ENCODE measurements at regions not wholly inside any gene's neighbourhood (a gene's known extent, or its start where the extent isn't known, plus 50 kb on each side); places are given as distances from the start of the nearest gene placed in this dataset.
"Not testable (repeated sequence)": the region's sequence is repeated elsewhere in the genome, so short reads cannot be mapped to it uniquely, and the experiment has no call there.

DNA sequence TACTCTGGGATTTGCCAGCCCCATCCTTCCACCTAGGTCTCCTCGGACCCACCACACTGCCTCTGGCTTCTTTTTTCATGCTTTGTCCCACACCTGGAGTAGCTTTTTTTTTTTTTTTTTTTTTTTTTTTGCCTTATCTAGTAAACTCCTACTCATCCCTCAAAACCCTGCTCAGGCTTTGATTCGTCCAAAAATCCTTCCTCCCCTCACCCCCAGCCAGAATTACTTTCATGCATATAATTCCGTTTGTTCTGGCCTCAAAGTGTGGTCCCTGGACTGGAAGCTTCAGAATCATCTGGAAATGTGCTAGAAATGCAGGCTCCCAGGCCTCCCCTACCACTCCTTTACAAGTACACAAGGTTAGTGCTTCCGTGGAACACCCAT is 320.1 kb downstream of the PTTG2 start:
- DNase-seq, result no peak

DNA sequence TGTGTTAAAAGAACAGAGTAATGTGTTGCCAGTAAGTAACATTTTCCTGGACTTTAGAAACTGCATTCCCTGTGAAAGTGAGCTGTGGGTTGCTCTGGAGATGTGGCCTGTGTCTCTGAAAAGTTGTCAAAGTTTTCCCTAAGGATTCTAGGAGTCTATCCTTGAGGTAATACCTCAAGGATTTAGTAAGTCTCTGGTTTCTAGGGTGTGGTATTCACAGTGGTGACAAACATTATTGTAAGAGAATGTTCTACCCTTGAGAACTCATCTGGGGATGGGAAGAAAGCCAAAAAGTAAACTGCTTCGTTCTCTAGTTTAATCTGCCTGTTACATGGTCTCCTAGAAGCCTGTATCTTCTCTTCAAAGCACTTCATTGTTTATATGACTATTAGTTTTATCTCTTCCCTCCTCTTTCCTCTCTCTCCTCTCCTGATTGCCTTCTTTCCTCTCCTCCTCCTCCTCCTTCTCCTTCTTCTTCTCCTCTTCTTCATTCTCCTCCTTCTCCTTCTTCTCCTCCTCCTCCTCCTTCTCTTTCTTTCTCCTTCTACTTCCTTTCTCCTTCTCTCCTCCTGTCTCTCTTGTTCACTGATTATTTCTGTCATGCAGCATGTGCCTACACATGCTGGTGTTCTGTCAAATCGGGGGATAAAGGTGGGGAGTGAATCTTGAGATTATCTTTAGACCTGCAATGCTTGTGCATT is 321.3 kb downstream of the PTTG2 start:
- DNase-seq, result no peak

DNA sequence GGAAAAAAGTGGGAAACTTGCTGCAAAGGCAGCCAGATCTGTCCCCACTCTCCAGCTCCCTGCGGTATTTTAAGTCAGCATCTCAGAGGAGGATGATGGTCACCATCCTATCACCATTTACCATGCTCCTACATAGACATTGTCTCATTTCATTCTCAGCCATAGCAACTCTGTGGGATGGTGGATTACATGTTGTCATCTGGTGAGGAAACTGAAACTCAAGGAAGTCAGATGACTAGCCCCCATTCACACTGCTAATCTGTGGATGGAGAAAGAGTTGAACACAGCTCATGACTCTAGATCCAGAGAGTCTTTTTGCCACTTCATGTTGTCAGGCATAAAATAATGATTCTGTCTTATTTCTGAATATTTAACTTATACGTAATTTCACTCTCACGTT is 323.5 kb downstream of the PTTG2 start:
- DNase-seq, result no peak

DNA sequence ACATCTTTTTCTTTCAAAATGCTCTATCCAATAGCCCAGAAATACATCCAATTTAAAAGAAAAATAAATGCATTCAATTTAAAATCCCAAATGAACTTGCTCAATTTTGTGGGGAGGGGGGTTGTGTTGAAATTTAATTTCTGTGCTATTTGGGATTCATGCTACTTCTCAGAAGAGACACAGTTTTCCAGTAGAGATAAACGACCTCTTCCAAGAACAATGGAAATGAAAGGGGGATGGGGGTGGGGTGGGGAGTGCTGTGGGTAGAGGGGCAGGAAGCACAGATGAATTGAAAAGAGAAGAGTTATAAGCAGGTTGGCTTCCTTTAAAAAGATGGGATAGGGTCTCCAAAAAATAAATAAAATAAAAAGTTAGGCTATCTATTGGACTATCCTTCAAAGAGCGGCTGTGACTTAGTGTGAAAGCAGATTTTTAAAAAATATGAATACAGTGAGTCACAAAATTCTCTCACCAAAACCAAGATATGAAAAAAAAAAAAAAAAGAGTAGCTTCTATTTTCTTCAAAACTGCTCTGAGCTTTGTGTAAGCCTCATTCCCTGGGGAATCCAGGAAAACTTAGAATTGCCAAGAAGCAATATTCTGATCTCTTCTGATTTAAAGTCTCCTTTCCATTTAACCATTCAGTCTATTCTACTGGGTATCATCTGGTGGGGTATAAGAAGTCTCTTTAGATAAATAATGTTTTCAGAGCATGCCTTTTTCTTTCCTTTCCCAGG is 324.3 kb downstream of the PTTG2 start:
- DNase-seq, result no peak

DNA sequence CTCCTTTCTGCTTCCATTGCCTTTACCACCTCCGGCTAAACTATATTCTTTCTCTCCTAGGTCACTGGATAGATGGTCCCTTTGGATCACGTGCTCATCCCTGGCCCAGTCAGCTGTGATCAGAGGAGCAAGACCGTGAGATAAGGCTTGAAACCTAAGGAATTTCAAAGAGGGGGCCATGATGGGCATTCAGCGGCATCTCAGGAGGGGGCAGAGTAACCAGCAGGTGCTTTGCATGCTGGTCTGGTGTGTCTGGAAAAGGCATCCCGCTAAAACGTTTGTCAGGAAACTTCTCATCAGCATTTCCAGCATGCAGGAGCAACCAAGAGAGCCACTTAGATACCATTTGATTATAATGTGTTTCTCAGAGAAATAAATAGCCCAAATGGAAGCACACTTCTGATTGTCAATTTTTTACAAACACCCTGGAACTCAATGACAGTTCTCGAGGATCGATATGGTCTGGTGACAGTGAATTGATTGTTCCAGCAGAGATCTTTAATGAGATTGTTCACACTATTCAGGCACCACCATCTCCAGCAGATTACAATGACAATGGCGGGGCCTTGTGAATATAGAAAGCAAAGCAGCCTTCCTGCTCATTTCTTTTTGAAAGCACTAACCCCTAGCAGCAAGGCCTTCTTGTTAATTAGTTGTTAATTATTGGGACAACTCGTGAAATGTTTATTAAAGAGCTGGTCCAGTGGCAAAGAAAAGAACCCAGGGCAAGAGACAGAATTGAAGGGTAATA is 327.1 kb downstream of the PTTG2 start:
- DNase-seq, result no peak

DNA sequence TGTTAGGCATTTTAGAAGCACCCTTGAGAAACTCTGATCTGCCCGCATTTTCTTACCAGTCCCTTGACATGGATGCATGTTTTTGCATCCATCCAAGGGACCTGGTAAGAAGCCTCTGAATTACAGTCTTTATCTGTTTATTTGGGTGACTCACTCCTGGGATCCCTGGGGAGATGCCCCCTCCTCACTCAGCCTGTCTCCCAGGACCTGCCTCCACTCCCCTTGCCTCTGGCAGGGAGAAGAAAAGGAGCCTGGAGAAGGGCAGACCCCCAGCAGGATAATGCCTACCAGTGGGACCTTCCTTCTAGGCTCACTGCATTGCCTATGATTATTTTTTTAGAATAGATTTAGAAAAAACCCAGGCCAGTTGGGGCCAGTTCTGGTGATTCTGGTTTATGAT is 329.4 kb downstream of the PTTG2 start:
- no peak for DNase-seq

DNA sequence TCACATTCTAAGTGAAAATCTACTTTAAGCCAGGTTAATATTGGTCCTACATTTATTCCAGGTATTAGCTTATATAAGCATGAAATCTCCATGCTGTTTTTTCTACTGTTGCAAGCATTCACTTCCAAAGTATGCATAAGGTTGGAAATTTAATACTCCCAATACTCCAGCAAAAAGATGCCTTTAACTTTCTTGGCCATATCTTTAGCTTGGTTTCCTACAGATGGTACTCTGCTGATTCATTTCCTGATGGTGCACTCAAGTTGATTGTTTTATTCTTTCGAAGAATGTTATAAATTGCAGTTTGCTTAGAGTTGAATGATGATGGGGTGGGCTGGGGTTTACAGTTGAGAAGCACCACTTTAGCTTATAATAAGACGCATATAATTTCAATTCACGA is 330.2 kb downstream of the PTTG2 start:
- no peak for DNase-seq

DNA sequence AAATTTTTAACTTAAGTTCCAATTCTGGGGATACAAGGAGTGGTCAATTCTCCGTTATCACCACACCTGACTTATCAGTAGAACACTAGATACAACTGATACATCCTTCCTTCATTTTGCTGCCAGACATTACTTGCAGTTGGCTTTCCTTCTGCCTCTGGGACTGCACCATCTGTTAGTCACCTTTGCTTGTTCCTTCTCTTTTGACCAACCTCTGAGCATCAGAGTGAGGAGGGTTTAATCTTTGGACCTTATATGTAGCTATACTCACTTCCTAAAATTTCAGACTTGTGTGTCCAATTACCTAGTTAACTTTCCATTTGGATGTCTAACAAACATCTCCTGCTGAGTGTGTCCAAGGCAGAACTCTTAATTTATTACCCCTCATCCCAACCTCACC is 330.7 kb downstream of the PTTG2 start:
- DNase-seq, result no peak

DNA sequence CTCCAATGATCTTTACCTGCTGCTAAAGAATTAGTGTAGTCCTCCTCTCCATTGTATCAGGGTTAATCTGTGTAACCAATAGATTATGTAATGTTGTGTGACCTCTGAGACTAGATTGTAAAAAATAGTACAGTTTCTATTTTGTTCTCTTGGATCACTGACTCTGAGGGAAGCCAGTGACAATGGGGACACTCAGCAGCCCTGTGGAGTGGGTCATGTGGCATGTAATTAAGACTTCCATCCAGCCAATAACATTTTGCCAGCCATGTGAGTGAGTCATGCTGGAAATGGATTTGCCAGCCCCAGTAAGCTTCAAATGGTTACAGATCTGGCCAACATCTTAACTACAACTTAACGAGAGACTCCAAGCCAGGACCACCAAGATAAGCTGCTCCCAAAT is 332.3 kb downstream of the PTTG2 start:
- DNase-seq, result no peak

DNA sequence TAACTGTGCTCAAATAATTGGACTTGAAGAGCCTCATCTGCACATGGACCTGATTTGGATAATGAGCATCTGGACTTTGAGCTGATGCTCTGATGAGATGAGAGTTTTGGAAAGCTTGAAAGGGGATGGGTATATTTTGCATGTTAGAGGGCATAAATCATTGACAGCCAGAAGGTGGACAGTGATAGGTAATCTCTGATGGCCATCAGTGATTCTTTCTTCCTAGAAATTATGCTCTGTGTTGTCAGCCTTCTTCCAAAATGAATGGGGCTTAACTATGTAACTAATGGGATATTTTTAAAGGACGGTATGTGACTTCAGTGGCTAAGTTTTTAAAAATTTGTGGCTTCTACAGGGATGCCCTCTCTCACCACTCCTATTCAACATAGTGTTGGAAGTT is 334.0 kb downstream of the PTTG2 start:
- no peak for DNase-seq

DNA sequence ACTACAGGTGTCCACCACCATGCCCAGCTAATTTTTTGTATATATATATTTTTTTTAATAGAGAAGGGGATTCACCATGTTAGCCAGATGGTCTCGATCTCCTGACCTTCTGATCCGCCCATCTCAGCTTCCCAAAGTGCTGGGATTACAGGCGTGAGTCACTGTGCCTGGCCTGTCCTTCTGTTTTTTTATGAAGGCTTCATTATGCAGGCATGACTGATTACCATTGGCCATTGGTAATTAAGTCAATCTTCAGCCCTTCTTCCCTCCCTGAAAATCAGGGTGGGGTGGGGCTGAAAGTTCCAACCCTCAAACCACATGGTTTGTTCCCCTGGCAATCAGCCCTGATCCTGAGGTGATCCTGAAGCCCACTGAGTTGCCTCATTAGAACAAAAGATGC is 336.9 kb downstream of the PTTG2 start:
- no peak for DNase-seq

DNA sequence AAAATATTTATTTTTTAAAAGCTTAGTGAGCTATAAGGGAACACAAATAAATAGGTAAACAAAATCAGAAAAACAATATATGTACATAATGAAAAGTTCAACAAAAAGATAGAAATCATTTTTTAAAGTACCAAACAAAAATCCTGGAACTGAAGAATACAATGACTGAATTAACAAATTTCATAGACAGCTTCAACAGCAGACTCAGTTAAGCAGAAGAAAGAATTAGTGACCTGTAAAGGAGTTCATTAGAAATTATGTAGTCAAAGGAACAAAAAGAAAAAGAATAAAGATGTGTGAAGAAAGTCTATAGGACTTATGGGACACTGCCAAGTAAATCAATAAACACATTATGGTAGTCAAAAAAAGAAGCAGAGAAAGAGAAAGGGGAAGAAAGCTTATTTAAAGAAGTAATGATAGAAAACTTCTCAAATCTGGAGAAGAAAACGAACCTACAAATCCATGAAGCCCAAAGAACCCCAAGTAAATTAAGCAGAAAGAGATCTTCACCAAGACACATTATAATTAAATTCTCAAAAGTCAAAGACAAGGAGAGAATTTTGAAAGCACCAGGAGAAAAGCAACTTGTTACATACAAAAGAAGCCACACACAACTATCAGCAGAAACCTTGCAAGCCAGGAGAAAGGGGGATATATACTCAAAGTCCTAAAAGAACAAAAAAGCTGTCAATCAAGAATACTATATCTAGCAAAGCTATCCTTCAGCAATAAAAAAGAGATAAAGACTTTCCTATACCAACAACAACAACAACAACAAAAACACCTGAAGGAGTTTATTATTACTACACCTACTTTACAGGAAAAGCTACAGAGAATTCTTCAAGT is 338.9 kb downstream of the PTTG2 start:
- no peak for DNase-seq

DNA sequence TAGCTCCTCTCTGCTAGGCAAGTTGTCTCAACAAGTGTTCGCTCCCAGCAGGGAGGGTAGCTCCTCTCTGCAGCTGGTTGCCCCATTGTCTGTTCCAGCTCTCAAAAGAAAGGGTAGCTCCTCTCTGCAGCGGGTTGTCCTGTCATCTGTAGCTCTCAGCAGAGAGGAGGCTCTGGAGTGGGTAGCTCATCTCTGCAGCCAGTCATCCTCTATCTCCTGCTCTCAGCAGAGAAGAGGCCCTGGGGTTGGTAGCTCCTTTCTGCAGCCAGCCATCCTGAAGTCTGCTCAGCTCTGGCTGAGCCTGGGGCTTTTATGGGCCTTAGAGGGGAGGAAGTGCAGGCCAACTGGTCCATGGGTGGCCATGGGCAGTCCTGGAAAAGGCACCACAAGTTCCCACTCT is 342.7 kb downstream of the PTTG2 start:
- no peak for DNase-seq

DNA sequence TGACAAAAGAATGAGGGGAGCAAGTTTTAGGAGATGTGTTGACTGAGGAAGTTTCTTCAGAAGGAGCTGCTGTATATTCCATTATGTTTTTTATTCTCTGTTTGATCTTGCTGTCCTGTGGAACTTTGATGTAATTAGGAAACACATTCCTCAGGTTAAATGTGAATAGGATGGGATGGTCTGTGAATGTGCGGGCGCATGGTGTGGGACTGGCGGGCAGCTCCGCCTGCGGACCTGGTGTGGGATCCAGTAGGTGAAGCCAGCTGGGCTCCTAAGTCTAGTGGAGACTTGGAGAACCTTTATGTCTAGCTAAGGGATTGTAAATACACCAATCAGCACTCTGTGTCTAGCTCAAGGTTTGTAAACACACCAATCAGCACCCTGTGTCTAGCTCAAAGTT is 344.3 kb downstream of the PTTG2 start:
- DNase-seq, result not testable (repeated sequence)

DNA sequence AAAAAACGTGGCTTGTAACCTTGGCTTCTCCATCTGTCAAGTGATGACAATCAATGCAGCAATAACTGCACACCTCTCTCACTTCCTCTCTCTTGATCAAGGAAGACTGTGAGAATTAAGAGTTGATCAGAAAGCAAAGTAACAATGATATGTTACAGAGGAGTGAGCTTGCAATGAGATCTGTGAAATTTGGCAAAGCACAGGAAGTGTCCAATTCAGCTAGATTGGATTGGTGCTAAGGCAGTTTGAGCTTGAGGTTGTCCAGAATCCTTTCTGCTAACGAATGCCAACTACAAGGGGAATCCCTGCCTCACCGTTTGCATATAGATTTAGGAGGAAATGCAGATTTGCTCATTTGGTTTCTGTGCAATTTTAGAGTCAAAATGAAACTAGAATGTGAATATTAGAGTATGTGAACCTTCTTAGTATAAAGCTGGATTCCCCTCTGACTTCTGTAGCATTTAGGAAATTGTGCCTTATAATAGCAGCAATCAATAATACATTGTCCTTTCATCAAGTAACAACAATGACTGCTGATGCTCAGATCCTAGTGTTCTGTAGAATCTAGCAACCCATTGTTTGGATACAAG is 346.4 kb downstream of the PTTG2 start:
- DNase-seq, result peak; percentile 33

DNA sequence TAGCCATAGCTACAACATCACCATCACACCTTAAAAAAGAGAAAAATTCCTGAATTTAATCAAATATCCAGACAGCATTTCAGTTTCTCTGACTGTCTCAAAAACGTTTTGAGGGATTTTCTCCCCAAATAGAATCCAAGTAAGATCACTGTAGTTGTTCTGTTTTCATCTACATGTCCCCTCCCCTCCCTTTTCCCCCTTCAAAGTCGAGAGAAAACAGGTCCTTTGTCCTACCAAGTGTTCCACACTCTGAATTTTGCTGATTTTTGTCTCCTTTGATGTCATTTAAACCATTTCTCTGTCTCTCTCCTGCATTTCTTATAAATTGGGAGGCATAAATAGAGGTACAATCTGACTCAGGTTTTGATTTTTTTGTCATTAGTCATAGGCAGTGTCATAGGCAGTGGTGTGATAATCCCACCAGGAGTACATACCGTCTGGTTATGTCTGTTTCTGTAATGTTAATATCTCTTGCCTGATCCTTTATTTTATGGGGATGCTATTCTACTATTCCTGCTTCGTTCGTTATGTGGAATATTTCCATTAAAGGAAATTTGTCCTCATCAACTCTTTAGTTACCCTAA is 348.6 kb downstream of the PTTG2 start:
- DNase-seq, result no peak

DNA sequence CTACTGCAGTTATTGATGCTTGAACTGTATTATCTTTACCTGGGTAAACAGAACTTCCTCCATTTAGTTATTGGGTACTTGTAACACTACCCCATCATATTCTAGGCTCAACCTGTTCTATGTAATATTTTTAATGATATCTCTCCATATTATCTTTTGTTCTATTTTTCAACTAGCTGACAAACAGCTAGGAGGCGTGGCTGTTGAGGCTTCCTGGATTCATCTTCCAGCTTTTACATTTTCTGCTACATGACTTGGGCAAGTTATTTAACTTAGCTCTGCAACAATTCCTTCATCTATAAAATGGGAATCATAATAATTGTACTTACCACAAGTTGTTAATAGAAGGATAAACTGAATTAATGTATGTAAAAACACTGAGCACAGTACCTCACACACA is 349.3 kb downstream of the PTTG2 start:
- no peak for DNase-seq

DNA sequence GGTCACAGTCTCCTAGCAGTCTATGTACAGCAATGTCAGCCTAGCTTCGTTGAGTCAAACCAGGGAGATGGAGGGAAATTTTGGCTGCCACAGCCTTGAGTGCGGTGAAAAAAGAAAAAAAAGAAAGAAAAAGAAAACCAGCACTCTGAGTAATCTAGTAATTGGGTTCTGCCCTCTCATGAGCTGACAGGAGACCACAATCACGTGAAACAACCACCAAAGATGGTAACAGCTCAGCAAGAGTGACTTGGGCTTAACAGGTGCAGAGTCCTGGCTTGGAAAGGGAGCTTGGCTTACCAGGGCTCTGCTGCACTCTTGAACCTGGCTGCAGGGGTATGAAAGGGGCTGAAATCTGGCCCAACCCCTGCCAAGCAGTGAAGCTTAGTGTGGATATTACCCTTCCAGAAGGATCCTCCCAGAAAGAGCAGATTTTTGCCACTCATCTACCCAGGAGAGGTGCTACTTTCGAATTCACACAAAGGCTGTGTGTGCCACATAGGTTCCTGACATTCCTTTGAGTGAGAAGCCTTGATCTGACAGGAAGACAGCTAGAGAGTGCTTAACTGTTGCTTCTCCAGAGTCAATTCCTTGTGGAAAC is 350.3 kb downstream of the PTTG2 start:
- peak; percentile 67 for DNase-seq

DNA sequence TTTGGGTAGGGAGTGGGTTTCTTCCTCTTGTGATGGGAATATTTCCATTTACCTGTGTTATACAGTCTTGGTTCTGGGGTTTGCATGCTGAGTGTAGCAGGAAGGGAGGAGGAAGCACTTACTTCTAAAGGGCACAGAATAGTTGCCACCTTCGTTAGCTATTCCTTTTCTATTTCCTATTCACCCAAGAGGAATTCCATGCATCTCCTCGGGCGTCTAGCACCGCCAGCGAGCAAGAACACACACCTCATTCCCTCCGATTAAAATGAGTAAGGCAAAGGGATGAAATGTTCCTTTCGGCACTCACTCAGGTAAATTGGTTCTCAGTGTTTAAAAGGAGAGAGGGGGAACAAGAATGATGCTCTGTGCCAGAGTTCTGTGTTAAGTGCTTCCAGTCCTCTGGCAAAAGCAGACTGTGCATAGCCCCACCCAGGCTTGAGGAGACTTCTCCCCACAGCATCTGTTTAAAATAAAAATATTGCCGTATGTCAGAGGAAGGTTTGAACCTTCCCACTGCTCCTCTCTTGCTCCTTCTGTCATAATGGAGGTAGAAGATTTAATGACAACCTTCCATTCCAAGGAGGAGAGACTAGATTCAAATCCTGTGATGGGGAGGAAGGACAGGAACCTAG is 351.4 kb downstream of the PTTG2 start:
- DNase-seq, result no peak

DNA sequence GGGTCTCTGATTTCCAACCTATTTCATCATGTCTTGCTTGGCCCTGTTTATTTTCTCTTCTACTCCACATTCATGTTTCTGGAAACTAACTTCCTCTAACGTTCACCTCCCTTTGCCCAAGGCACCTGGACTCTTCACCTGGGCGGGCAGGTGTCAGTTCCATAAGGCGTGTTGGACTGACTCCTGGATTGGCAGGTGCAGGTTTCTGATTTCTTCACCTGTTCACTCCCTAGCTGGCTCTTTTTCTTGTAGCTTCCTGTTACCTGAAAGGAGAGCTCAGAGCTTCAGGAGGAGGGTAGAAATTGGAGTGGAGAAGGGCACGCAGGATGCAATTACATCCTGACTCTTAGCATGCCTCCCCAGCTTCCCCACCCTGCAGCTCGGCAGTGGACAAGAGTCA is 350.8 kb upstream of the KLF3 start:
- no peak for DNase-seq

DNA sequence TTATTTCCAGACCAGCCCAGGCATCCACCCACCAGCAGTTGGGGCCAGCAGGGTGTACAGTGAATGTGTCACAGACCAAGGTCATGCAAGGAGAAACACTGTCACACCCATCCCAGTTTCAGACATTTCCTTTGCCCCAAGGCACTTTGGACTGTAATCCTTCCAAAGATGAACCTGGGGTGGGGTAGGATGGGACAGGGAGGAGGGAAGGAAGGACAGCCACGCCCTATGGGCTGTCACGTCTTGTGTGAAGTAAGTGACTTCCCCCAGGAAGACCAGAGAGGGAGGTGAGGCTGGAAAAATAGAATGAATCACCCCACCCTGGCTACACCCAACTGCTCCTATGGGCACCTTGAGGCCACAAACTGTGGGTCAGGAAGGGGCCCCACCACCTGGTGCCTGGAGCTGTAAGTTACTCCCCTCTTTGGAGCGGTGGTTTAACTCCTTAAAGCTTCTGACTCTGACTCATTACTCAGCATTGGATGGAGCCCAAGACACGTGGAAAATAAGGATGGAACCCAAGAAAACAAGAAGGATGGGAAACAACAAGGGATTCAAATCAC is 349.9 kb upstream of the KLF3 start:
- no peak for DNase-seq
